HG03460 (cell line): ENCODE measurements at regions not wholly inside any gene's neighbourhood (a gene's known extent, or its start where the extent isn't known, plus 50 kb on each side); places are given as distances from the start of the nearest gene placed in this dataset.
A peak's percentile ranks its signal among the peaks of the same experiment; 100 is the strongest.
"Not testable (repeated sequence)": the region's sequence is repeated elsewhere in the genome, so short reads cannot be mapped to it uniquely, and the experiment has no call there.

ENCODE experiments used
- ATAC-seq: cut with Tn5 transposase; IDR thresholded peaks from one replicate; pipeline ENCODE4 v1.9.1; 2021; ENCODE audit not compliant: unreplicated experiment

GRCh38 chr1:117753232-117753631 is 147.4 kb downstream of the TENT5C start:
- no peak for ATAC-seq

GRCh38 chr1:117753652-117754051 is 147.8 kb downstream of the TENT5C start:
- ATAC-seq, result no peak

GRCh38 chr1:117754061-117754969 is 148.5 kb downstream of the TENT5C start:
- ATAC-seq, result no peak

GRCh38 chr1:117757668-117758067 is 151.8 kb downstream of the TENT5C start:
- ATAC-seq, result no peak

DNA sequence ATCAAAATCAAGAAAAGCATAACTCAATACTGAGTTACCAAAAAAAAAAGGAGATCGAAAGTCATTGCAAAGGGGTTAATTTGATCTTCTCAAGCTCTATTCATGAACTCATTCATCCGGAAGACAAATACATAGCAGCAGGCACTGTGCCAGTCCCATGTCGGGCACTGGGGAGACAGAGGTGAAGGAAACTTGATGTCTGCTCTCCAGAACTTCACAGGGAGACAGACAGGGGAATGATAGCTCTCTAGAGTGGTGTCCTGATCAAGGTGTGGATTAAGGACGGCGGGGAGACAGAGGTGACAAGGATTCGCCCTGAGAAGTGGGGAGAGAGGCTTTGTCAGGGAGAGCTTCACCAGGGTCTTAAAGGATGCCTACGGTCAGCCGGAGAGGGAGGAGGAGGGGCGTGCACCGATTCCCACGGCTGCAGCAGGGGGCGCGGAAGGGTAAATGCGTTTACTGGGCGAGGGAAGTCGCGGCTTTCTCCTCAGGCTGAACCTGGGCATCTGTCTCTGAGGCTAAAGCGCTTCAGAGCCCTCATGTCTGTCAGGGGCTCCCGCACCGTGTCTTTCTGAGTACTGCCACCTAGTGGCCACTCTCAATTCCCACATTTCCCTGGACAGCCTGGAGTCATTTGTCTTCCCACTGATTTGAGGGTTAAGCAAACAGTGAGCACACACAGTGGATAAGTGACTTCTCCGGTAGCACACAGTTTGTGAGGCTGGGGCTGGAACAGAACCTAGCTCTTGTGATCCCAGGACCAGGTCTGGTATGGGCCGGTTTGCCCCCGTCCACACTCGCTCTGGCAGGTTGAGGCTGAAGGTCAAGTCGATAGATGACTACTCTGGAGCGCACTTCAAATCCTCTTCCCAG is 152.8 kb downstream of the TENT5C start:
- ATAC-seq, result peak; percentile 66

DNA sequence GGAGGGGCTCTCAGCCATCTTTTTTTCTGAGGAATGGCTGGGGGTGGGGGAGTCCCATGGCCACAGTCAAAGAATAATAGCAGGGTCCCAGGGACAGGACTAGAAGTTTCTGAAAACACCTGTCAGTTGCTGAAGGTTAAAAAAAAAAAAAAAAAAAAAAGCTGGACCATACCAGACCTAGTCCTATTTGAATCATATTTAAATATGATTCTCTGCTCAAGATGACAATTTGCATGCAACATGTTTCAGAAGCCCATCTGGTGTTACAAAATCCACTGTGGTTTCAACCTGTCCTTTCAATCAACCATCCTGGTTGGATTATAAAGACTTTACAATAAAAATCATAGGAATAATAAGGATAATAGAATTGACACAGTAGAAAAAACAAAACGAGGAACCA is 153.7 kb downstream of the TENT5C start:
- ATAC-seq, result no peak

DNA sequence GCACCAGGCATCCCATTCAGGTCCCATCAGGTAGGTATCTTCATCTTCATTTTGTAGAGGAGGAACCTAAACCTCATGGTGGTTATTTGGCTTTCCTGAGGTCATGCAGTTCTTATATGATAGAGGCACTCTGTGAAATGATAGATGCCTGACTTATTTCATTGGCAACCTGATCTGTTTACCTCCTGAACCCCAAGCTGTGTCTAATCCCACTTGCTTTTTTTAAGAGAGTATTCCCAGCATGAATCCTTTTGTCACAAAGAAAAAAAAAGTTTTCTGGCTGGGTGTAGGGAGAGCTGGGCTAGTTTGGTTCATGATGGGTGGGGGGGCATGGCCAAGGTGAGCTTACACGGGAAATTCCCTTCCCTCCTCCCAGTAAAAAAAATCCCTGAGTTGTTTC is 154.2 kb downstream of the TENT5C start:
- ATAC-seq, result no peak

GRCh38 chr1:117760485-117760884 is 154.6 kb downstream of the TENT5C start:
- no peak for ATAC-seq

DNA sequence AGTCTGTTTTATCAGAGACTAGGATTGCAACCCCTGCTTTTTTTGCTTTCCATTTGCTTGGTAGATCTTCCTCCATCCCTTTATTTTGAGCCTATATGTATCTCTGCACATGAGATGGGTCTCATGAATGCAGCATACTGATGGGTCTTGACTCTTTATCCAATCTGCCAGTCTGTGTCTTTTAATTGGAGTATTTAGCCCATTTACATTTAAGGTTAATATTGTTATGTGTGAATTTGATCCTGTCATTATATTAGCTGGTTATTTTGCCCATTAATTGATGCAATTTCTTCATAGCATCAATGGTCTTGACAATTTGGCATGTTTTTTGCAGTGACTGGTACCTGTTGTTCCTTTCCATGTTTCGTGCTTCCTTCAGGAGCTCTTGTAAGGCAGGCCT is 161.7 kb downstream of the GDAP2 start:
- ATAC-seq, result not testable (repeated sequence)

GRCh38 chr1:117770981-117771531 is 158.4 kb downstream of the GDAP2 start:
- ATAC-seq, result no peak

DNA sequence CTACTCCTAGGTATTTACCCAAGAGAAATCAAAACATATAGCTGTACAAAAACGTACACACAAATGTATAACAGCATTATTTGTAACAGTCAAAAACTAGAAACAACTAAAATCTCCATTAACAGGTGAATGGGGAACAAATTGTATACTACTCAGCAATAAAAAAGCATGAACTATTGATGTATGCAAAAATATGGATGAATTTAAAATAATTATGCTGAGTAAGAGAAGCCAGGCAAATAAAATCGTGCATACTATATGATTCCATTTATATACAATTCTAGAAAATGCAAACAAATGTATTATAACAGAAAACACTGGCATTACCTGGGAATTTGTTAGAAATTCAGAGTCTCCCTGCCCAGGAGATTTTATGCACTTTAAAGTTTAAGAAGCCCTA is 150.1 kb downstream of the GDAP2 start:
- no peak for ATAC-seq

GRCh38 chr1:117780687-117781475 is 148.5 kb downstream of the GDAP2 start:
- no peak for ATAC-seq

DNA sequence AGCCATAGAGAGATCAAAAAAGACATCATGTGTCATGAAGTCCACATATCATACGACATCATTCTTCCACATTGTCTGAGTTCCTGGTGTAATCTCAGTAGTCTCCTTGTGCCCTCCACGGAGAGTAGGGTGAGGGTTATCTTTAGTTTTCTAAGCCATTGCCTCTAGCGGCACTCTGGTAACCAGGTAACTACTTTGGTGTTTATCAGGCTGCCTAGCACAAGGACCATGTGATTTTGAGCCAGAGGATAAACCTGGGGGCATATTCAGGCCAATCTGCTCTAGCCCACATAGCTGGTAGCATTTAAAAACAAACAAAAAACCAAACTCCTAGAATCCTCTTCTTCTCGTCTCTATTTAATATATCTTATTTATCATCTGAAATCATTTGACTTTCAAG is 147.4 kb downstream of the GDAP2 start:
- ATAC-seq, result no peak

DNA sequence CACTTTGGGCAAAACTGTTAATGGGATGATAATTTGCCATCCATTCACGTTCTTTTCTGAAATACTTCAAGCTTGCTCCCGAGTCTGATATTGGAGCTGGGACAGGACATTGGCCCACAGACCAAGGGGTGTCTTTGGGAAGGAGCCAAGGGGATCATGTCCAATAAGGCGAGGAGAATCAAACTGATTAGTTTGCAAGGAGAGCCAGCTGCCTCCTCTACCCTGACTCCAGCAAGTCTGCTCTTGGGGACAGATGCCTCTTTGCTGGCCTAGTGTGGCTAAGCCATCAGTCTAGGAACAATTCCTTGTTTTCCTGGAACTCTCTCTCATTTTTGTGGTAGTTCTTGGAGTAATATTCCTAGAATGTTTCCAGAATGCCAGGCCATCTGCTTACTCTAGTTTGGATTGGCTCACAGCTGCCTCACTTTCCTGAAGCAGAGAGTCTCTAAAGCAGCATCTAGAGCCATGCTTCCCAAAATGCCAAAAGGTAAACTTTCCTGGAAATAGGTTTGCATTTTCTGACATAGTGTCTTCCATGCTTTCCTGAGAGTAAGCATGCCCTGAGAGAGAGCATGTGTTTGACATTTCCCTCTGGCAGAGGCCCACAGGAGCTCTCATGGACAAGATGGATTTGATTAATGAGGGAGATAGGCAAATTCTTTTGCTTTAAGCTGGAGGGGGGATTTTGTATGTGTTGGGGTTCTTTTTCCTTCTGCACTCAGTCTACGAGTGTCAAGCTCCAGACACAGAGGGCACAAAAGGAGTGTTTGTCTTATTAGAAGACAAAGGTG is 145.6 kb downstream of the GDAP2 start:
- no peak for ATAC-seq

GRCh38 chr1:117788014-117788413 is 141.4 kb downstream of the GDAP2 start:
- ATAC-seq, result no peak

- no peak for ATAC-seq
These were observed 136.0 kb downstream of the GDAP2 start for GRCh38 chr1:117793413-117793812.

GRCh38 chr1:117794073-117794472 is 135.3 kb downstream of the GDAP2 start:
- ATAC-seq, result no peak

DNA sequence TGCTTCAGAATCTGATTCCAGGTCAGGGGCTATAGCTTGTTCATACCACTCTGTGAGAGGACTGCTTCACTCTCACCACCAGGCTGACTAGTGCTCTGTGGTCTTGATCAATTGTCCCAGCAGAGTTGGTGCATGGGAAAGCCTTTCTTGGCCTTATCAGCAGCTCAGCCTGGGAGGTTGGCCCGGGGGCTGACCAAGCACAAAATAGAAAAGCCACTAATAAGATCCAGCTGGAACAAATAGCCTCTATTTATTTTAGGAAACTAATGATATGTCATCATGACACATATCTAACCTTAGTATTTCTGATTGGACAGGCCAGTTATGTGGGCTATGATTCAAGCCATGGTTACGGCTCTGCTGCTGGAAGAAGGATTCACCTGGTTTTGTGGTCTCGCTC is 134.2 kb downstream of the GDAP2 start:
- no peak for ATAC-seq

- no peak for ATAC-seq
These were observed 133.6 kb downstream of the GDAP2 start for GRCh38 chr1:117795792-117796191.

GRCh38 chr1:117796226-117796625 is 133.2 kb downstream of the GDAP2 start:
- ATAC-seq, result no peak
